GM12892 (cell line): ENCODE measurements at regions not wholly inside any gene's neighbourhood (a gene's known extent, or its start where the extent isn't known, plus 50 kb on each side); places are given as distances from the start of the nearest gene placed in this dataset.

Experiments used
- POLR2A ChIP-seq: IDR thresholded peaks from 2 replicates; pipeline ENCODE4 v1.6.1; 2011; ENCODE audit warnings: low read depth, low read length, control low read depth
- POLR2AphosphoS5 ChIP-seq: IDR thresholded peaks from 2 replicates; pipeline ENCODE4 v1.6.1; 2011; ENCODE audit warnings: low read depth, low read length, control low read depth
- TAF1 ChIP-seq: IDR thresholded peaks from 2 replicates; pipeline ENCODE4 v1.6.1; 2011; ENCODE audit warnings: low read depth, mild to moderate bottlenecking, control low read depth, low read length, borderline replicate concordance

DNA sequence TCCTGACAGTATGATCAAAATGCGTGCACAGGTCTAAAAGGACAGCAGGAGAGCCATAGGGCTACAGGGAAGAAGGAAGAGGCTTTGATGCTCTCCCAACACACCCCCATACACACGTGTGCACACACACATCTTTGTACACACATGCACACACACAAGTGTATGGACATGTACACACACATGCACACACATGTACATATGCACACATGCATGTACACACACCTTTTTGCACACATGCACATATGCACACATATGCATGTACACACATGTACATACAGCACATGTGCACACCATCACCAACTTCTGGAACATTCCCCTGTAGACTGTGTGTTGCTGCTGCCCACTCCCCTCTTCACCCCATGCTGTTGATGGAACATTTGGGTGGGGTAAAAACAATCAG, 255.6 kb upstream of the CTBP2 start:
- TF ChIP-seq POLR2AphosphoS5 (no peak), POLR2A (no peak), TAF1 (no peak)
